BJ (cell line): ENCODE measurements at regions not wholly inside any gene's neighbourhood (a gene's known extent, or its start where the extent isn't known, plus 50 kb on each side); places are given as distances from the start of the nearest gene placed in this dataset.

Experiments
- CTCF ChIA-PET: fragments of 350-600 bp; formaldehyde crosslinking; extraction: SDS; loops from one replicate; lab custom pipeline; 2021; ENCODE audit warnings: antibody characterized with exemption, inconsistent platforms; lab: Yijun Ruan, JAX
- POLR2A ChIA-PET: fragments of 300-600 bp; sonication (Branson Sonifier 250); formaldehyde crosslinking; extraction: SDS; loops from one replicate; lab custom pipeline; 2021; ENCODE audit warnings: antibody characterized with exemption; lab: Charles Lee
- DNase-seq: peaks from one replicate; pipeline ENCODE4 v3.0.0-alpha.2; 2011; ENCODE audit warnings: low read depth
- H3K27me3 ChIP-seq: 2 replicates; pipeline ENCODE4 v1.6.0; 2011; ENCODE audit warnings: low read length; ENCODE audit not compliant: control insufficient read depth, insufficient read depth
- H3K36me3 ChIP-seq: 2 replicates; pipeline ENCODE4 v1.5.1; 2011; ENCODE audit warnings: low read length; ENCODE audit not compliant: control insufficient read depth, insufficient read depth
- H3K4me3 ChIP-seq: 2 replicates; pipeline ENCODE4 v1.5.1; 2011; ENCODE audit warnings: low read depth, mild to moderate bottlenecking, control low read depth, low read length
- TF ChIP-seq, protein P1 (sequence below): IDR thresholded peaks from 2 replicates; pipeline ENCODE4 v1.5.1; 2011; ENCODE audit warnings: low read depth, mild to moderate bottlenecking, control low read depth, inconsistent platforms, low read length, moderate library complexity; ENCODE audit not compliant: insufficient read depth

DNA sequence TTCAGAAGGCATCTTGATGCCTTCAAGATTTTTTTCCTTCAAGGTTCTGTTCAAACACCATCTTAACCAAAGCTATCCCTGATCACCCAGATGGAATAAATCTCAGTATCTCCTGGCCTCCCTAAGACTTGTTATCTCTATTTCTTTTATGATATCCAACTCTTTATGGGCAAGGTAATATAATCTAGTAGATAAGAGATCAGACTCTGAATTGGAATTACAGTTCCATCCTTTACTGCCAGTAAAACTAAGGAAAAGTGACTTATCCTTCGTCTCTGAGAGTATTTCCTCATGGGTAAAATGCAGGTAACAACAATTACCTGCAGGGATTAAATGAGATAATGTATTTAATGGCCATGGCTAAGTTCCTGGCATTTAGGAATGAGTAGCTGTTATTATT is 445.0 kb upstream of the DAB1 start:
- POLR2A ChIA-PET = no interaction called here
- CTCF ChIA-PET = no interaction called here
- Histone ChIP-seq H3K36me3 (no peaks in the 10 kb centered on the region), H3K27me3 (no peaks in the 10 kb centered on the region), H3K4me3 (no peak overlapping the region)
- TF ChIP-seq, protein P1, sequence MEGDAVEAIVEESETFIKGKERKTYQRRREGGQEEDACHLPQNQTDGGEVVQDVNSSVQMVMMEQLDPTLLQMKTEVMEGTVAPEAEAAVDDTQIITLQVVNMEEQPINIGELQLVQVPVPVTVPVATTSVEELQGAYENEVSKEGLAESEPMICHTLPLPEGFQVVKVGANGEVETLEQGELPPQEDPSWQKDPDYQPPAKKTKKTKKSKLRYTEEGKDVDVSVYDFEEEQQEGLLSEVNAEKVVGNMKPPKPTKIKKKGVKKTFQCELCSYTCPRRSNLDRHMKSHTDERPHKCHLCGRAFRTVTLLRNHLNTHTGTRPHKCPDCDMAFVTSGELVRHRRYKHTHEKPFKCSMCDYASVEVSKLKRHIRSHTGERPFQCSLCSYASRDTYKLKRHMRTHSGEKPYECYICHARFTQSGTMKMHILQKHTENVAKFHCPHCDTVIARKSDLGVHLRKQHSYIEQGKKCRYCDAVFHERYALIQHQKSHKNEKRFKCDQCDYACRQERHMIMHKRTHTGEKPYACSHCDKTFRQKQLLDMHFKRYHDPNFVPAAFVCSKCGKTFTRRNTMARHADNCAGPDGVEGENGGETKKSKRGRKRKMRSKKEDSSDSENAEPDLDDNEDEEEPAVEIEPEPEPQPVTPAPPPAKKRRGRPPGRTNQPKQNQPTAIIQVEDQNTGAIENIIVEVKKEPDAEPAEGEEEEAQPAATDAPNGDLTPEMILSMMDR = no peak
- DNase-seq = no peak

DNA sequence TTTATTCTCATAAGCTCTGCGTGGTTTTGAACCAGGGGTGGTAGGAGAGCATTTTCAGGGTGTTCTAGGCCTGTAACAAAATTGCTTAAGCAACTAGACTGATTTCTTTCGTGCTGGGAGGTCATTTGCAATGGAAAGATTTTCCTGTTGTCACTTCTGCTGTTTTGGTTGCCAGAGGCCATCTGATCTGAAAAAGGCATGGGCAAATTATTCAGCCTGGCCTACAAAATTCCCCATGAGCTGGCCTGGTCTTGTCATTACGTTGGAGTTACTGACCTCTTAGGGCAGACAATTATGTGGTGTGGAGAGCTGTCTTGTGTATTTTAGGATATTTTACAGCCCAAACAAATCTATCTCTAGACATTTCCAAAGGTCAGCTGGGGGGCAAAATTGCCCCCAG is 444.4 kb upstream of the DAB1 start:
- TF ChIP-seq, protein P1 = no peak
- no peak for DNase-seq
- H3K27me3 ChIP-seq = no peaks in the 10 kb centered on the region
- ChIA-PET CTCF (no interaction called here), POLR2A (no interaction called here)
- no peak overlapping the region for H3K4me3 ChIP-seq
- no peaks in the 10 kb centered on the region for H3K36me3 ChIP-seq

DNA sequence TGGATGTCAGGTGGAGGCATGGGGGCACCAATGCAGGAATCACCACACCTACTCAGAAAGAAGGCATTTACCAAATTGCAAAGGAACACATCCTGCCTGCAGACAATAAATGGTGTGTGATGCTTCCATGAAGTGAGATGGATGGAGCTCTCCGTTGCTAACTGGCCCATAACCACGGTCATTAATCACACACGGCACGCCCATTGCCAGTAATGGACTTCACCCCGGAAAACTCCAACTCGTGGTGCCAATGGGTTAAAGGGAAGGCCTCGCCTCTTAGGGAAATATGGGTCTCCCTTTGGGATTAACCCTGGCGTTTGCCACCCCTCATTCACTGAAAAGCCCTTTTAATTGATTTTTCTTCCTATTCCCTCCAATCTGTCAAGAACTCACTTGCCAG is 443.1 kb upstream of the DAB1 start:
- CTCF ChIA-PET = no interaction called here

DNA sequence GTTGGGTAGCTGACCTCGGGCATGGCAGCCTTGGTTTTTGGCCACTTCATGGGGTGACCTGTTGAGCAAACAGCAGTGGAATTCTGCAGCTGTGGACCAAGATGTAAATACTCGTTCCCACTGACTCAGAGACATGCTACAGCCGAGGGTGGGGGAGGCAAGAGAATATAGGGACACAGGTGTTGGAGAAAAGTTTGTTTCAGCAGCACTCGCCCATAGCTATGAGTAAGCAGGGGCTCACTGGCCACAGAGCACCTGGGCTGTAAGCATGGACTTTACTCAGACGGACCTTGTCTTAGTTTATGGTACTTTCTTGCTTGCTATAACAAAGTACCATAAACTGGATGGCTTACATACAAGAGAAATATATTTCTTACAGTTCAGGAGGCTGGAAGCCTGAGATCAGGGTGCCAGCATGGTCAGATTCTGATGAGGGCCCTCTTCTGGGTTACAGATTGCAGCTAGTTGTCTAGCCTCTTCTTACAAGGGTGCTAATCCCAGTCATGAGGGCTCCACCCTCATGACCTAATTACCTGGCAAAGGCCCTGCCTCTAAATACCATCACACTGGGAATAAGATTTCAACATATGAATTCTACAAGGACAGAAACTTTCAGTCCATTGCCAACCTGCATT is 437.2 kb upstream of the DAB1 start:
- ChIA-PET POLR2A (no interaction called here), CTCF (no interaction called here)
- H3K36me3 ChIP-seq = no peaks in the 10 kb centered on the region
- DNase-seq = no peak
- H3K4me3 ChIP-seq = no peak overlapping the region
- TF ChIP-seq, protein P1 = no peak
- no peaks in the 10 kb centered on the region for H3K27me3 ChIP-seq

More for the DNA sequence above, 443.1 kb upstream of the DAB1 start:
- DNase-seq = no peak
- Histone ChIP-seq H3K27me3 (no peaks in the 10 kb centered on the region), H3K36me3 (no peaks in the 10 kb centered on the region), H3K4me3 (no peak overlapping the region)
- POLR2A ChIA-PET = no interaction called here
- TF ChIP-seq, protein P1 = no peak

DNA sequence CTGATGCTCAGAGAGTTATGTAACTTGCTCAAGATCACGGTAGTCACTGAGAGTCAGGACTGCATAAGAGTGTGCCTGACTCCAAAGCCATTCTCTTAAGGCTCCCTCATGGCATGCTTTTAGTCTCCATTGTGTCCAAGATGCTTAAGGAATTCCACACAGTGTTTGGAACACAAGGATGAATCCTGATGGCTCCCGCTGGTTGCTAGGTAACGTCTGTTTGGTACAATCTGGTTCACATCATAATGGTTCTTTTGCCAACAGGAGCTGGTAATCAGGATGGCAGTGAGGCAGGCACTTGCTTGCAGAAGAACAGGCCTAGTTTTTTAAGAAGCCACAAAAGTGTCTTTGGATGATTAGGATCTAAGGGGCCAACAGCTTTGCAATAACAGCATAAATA is 436.5 kb upstream of the DAB1 start:
- POLR2A ChIA-PET = interaction anchor here (0.6 kb wide), 1 partner anchor 666 kb away, joined by 3 read pairs; no protein-coding TSS in a partner anchor
- CTCF ChIA-PET = interaction anchor here (1.0 kb wide), 1 partner anchor 11 kb away, joined by 3 read pairs; no protein-coding TSS in a partner anchor
- no peak overlapping the region for H3K4me3 ChIP-seq

More for the DNA sequence above, 436.5 kb upstream of the DAB1 start:
- TF ChIP-seq, protein P1 = no peak
- no peaks in the 10 kb centered on the region for H3K27me3 ChIP-seq
- H3K36me3 ChIP-seq = no peaks in the 10 kb centered on the region
- DNase-seq = no peak
